Head of caudate nucleus (tissue), 42 donors: ENCODE measurements at regions not wholly inside any gene's neighbourhood (a gene's known extent, or its start where the extent isn't known, plus 50 kb on each side); places are given as distances from the start of the nearest gene placed in this dataset.

Source experiments
- DNase-seq, 42 donors: peaks; one replicate each; pipeline versions ENCODE4 v3.0.0 to v3.0.0-alpha.2; 2020 to 2021; ENCODE audit warnings: mixed read lengths in 7 of 42
- intact Hi-C: fragments of 100-400 bp; cut with DNase I; formaldehyde crosslinking; loops from one replicate; pipeline ENCODE4 v1.15.0; 2022

- no peak for DNase-seq
- intact Hi-C loops, result no loop called here
Measured at GRCh38 chr2:219692521-219692920, 65.1 kb downstream of the SLC4A3 start.

GRCh38 chr2:219695145-219695709 lies 67.8 kb downstream of the SLC4A3 start:
- intact Hi-C loops, result no loop called here
- DNase-seq, result no peak

GRCh38 chr2:219697811-219698747 lies 70.6 kb downstream of the SLC4A3 start:
- no peak for DNase-seq
- intact Hi-C loops, result no loop called here

- intact Hi-C loops, result no loop called here
Measured at GRCh38 chr2:219698748-219699439, 71.5 kb downstream of the SLC4A3 start.

GRCh38 chr2:219699440-219699821 lies 72.0 kb downstream of the SLC4A3 start:
- intact Hi-C loops, result no loop called here
- no peak for DNase-seq

More at GRCh38 chr2:219698748-219699439, 71.5 kb downstream of the SLC4A3 start:
- DNase-seq, result no peak

- DNase-seq, result peak in 11 of 42 donors; percentile 14 to 52 (median 22)
- intact Hi-C loops, result no loop called here
Measured at GRCh38 chr2:219701847-219702634, 74.6 kb downstream of the SLC4A3 start.

GRCh38 chr2:219702796-219703545 lies 75.5 kb downstream of the SLC4A3 start:
- intact Hi-C loops, result no loop called here
- no peak for DNase-seq

GRCh38 chr2:219704878-219705277 lies 77.4 kb downstream of the SLC4A3 start:
- intact Hi-C loops, result no loop called here
- DNase-seq, result no peak

GRCh38 chr2:219706823-219707281 lies 79.4 kb downstream of the SLC4A3 start:
- no peak for DNase-seq
- intact Hi-C loops, result no loop called here

GRCh38 chr2:219707496-219708285 lies 80.3 kb downstream of the SLC4A3 start:
- intact Hi-C loops, result no loop called here
- no peak for DNase-seq

GRCh38 chr2:219709331-219709761 lies 81.9 kb downstream of the SLC4A3 start:
- intact Hi-C loops, result no loop called here
- DNase-seq, result no peak

GRCh38 chr2:219713110-219713509 lies 85.7 kb downstream of the SLC4A3 start:
- intact Hi-C loops, result no loop called here
- peak in 1 of 42 donors; percentile 9 for DNase-seq

- intact Hi-C loops, result no loop called here
- DNase-seq, result no peak
Measured at GRCh38 chr2:219714681-219715400, 87.4 kb downstream of the SLC4A3 start.

- intact Hi-C loops, result no loop called here
Measured at GRCh38 chr2:219718066-219718465, 90.6 kb downstream of the SLC4A3 start.

GRCh38 chr2:219719521-219719920 lies 92.1 kb downstream of the SLC4A3 start:
- intact Hi-C loops, result no loop called here
- no peak for DNase-seq

More at GRCh38 chr2:219718066-219718465, 90.6 kb downstream of the SLC4A3 start:
- DNase-seq, result no peak

GRCh38 chr2:219720956-219721355 lies 93.5 kb downstream of the SLC4A3 start:
- no peak for DNase-seq
- intact Hi-C loops, result no loop called here
